NAMALWA (cell line): ENCODE measurements at regions not wholly inside any gene's neighbourhood (a gene's known extent, or its start where the extent isn't known, plus 50 kb on each side); places are given as distances from the start of the nearest gene placed in this dataset.

ENCODE experiments used
- DNase-seq: peaks from one replicate; pipeline ENCODE4 v3.0.0-alpha.2; 2015; ENCODE audit warnings: low spot score

- no peak for DNase-seq
These were observed 437.2 kb upstream of the TNP1 start for GRCh38 chr2:217297096-217297495.

DNA sequence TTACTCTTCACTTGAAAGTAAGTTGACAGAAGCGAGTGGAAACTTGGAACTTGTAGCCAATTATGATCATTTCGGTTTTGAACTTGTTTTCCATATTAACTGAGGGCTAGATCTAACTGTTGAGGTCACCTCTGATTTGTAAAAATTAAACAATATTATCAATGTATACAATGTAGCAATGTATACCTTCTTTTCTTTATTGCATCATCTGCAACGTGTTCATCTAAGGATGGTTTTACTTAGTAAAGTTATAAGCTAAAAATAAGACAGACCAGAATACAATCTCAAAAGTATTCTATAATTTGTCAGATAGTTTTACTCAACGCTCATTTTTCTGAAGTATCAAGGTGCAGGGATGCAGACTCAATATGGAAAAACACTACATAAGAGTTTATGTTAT, 435.0 kb upstream of the TNP1 start:
- DNase-seq, result no peak

- DNase-seq, result no peak
These were observed 434.3 kb upstream of the TNP1 start for GRCh38 chr2:217294211-217294610.

GRCh38 chr2:217293607-217294006, 433.7 kb upstream of the TNP1 start:
- DNase-seq, result no peak

DNA sequence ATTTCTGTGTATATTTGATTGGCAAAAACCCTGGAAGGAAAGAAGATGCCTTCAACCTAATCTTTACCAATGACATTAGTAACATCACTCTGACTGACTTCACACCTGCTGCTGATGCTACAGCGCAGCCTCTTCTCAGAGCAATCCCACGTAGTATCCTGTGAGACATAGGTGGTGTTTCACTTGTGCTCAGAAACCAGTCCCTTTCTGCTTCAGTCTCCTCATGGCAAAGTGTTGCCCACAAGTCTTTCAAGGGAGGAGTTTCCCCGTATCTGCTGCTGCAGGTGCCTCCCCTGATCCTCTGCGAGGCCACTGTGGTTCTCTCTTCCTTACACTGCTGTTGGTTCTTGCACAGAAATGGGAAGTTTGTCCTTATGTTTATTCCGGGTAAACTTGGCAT, 433.2 kb upstream of the TNP1 start:
- DNase-seq, result no peak

- no peak for DNase-seq
These were observed 431.4 kb upstream of the TNP1 start for GRCh38 chr2:217291259-217291658.

GRCh38 chr2:217290467-217290866, 430.6 kb upstream of the TNP1 start:
- DNase-seq, result no peak

DNA sequence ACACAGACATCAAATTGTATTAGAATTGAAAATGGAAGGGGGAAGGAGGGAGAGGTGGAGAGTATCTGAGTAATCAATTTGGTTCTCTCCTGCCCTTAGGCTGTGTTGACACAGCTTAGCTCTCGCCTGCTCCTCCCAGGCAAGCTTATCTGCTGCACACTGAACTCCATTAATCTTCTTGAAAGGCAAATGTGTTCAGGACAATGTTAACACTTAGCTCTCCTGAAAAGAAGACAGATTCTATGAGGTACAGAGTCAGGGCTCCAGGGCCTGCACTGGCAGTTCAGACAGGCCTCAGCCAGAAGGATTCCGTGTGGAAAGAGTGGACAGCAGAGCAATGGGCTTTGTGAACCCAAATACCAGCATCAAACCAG, 430.0 kb upstream of the TNP1 start:
- no peak for DNase-seq

DNA sequence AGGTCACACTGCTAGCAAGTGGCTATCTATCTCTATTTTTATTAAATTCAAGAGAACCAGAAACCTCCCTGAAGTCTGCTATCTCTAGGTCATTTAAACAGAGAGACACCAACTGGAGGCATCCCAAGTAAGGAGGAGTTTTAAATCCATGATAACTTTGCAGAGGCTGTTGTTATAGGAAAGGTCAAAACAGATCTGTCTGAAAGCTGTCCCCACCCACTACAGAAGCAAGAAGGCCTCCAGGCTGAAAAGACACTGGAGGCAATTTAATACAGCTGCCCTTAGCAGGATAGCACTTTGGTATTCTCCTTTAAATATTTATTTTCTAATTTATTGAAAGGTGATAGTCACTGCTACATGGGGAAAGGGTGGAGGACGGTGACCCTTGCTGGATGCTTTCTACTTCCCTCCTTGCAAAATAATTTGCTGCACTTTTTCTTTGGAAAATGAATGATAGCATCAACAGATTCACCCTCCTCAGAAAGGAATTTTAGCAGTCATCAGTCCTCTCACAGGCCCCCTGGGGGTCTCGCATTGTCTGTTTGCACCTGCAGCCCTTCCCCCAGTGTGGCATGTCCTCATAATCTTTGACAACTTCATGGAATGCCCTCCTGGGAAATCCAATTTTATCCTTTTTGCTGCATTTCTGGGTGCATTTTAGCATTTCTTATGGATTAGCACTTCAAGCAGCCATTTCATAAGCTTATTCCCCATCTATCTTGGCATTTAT, 429.5 kb upstream of the TNP1 start:
- DNase-seq, result no peak

GRCh38 chr2:217288472-217289063, 428.7 kb upstream of the TNP1 start:
- no peak for DNase-seq

DNA sequence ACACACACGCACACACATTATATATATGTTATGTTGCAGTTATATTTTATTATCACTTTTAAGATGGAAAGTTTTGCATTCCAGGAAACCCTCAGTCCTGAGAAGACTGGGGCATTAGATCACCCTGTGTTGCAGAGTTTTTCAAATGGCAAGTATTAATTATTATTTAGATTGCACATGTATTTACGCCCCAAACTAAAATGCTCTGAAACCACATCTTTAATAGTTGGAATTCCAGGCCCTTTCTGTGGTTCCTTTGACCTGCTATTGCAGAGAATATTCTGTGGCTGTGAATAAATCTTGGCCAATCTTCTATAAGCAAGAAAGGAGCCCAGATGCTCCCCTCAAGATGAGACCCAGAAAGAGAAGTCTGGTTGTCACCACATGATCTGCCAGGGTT, 427.0 kb upstream of the TNP1 start:
- DNase-seq, result no peak

GRCh38 chr2:217285926-217286325, 426.1 kb upstream of the TNP1 start:
- DNase-seq, result no peak

GRCh38 chr2:217283460-217283859, 423.6 kb upstream of the TNP1 start:
- no peak for DNase-seq

DNA sequence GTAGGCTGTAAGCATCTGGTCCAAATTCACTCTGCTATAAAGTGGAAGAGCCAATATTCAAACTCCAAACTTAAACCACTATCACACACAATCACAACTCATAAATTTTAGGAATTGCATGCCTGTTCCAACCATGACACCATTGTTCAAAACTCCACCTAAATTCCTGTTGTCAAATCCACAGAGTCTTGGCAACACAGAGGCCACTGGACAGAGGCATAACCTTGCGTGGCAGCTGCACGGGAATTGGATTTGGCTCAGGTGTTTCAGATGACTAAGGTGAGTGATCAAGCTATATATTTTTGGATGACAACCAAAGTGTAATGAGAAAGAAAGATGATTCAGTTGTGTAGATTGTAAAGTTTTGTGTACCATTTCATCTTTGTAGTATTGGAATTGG, 422.7 kb upstream of the TNP1 start:
- no peak for DNase-seq

GRCh38 chr2:217279556-217279955, 419.7 kb upstream of the TNP1 start:
- DNase-seq, result no peak

DNA sequence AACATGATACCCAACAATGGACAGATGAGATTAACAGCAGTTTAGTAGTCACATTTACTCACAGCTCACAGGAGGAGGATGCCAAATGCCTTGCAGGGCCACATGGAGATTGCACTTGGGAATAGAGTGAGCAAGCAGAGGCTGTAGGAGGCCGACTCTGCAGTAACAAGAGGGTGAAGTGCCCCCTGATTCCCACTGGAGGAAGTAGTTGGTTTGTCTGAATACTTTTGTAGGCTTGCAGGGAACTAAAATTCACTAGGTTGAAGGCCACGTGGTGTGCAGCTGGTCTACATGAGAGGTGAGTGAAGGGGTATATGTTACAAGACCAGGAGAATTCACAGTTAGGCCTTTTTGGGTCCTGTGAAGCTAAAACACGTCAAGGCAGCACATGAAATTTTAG, 419.3 kb upstream of the TNP1 start:
- no peak for DNase-seq

GRCh38 chr2:217277646-217278398, 418.0 kb upstream of the TNP1 start:
- no peak for DNase-seq

- DNase-seq, result no peak
These were observed 416.6 kb upstream of the TNP1 start for GRCh38 chr2:217276433-217276832.

DNA sequence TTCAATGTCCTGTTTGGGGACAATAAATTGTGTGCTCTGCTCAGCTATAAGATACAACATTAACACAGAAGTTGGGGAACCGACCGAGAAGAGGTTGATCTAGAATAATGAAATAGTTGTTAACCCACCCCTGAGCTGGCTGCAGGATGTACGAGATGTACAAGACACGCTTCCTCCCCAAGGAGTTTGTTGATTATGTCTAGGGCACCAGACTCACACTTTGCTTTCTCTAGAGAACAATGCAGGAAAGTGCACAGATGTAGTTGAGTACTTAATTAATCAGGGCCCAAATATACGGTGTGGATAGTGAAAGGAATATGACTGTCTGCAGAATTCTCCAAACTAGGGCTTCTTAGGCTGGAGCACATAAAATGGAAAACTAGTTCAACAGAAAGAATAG, 415.2 kb upstream of the TNP1 start:
- no peak for DNase-seq

GRCh38 chr2:217274578-217274977, 414.7 kb upstream of the TNP1 start:
- no peak for DNase-seq

DNA sequence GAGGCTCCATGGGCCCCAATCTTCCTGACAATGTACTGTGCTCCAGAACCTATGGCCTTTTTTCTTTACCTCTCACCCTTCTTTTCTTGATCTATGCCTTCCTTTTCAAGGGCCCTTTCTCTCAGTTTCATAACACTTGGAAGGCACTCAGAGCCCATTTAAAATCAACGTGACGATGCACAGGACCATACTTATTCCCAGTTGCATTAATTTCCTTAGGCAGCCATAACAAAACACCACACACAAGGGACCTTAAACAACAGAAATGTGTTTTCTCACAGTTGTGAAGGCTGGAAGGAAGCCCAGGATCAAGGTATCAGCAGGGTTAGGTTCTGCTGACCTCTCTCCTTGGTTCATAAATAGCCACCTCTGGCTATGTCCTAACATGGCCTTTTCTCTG, 414.0 kb upstream of the TNP1 start:
- DNase-seq, result no peak

DNA sequence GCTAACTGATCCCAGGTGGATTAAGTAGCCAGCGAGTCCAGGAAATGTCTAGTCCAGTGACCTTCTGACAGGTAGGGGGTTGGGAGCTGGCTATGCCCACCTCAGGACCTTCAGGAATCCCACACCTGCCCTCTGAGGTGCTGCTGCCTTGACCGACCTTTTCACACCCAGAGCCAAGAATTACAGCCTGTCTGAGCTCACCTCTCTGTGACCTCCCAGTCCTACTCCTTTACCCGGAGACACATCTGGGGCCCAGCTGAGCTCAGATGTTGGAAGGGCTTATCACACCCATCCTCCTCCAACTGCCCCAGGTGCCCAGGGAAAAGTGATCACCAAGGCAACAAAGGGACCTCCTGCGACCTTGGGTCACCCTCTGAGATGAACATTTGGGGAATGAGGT, 413.3 kb upstream of the TNP1 start:
- no peak for DNase-seq

DNA sequence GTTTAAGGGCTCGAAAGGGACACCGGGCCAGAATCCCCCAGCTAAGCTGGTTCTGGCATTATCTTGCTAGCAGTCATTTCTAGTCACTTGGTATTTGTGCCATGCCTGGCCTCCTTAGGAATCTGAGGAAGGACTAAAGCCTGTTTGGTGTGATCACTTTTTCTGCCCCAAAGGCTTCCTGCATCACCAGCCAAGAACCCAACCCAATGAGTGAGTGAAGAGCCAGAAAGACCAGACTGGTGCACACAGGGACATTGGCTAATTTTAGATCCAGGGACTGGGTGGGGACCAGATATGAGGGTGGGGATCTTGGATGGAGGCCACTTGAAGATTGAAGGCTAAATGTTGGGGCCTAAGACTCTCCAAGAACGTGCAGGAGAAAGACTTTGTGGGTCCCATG, 411.9 kb upstream of the TNP1 start:
- DNase-seq, result no peak
